SK-N-SH (cell line): ENCODE measurements at regions not wholly inside any gene's neighbourhood (a gene's known extent, or its start where the extent isn't known, plus 50 kb on each side); places are given as distances from the start of the nearest gene placed in this dataset.

Experiments used
- CTCF ChIA-PET: fragments of 300-600, 350-600 bp; formaldehyde crosslinking; extraction: SDS; loops from one replicate; lab custom pipeline; 2021; lab: Yijun Ruan, JAX
- POLR2A ChIA-PET: fragments of 350-600 bp; sonication (Branson Sonifier 250); formaldehyde crosslinking; extraction: SDS; loops from one replicate; lab custom pipeline; 2020; ENCODE audit warnings: antibody characterized with exemption, inconsistent platforms; lab: Yijun Ruan, JAX
- DNase-seq: peaks from one replicate; pipeline ENCODE4 v3.0.0; 2012
- H2AFZ ChIP-seq: fragments of 200-600 bp; sonication (generic); 2 replicates; pipeline ENCODE4 v1.8.1; 2016; ENCODE audit warnings: antibody characterized with exemption, mild to moderate bottlenecking, low read depth
- H3F3A ChIP-seq: fragments of 200-600 bp; sonication (generic); replicated peaks from 2 replicates; pipeline ENCODE3; 2016; ENCODE audit warnings: antibody characterized with exemption, mild to moderate bottlenecking; ENCODE audit not compliant: insufficient read depth
- H3K27ac ChIP-seq, 2 experiments: fragments of 200-500 bp in 1 of 2; fragments of 200-600 bp in 1 of 2; sonication (Bioruptor generic) in 1 of 2; sonication (generic), shearing (Covaris generic) in 1 of 2; 2 replicates each; pipeline versions ENCODE4 v1.5.1 to v1.6.1; 2014 to 2016; ENCODE audit warnings: low read depth in 2 of 2, inconsistent platforms in 1 of 2, low read length in 1 of 2, mild to moderate bottlenecking in 1 of 2, mixed read lengths in 1 of 2
- H3K27me3 ChIP-seq: fragments of 200-600 bp; sonication (generic), shearing (Covaris generic); 2 replicates; pipeline ENCODE4 v1.6.1; 2016; ENCODE audit warnings: mixed run types; ENCODE audit not compliant: insufficient read depth
- H3K36me3 ChIP-seq, 2 experiments: fragments of 200-500 bp in 1 of 2; fragments of 200-600 bp in 1 of 2; sonication (Bioruptor generic) in 1 of 2; sonication (generic) in 1 of 2; replicated peaks in 1 of 2; 2 replicates each; pipeline versions ENCODE3 to v1.5.1; 2014 to 2016; ENCODE audit warnings: low read length in 1 of 2, mild to moderate bottlenecking in 1 of 2; ENCODE audit not compliant: insufficient read depth in 2 of 2, control insufficient read depth in 1 of 2
- H3K4me1 ChIP-seq, 2 experiments: fragments of 200-500 bp in 1 of 2; fragments of 200-600 bp in 1 of 2; sonication (Bioruptor generic) in 1 of 2; sonication (generic), shearing (Covaris generic) in 1 of 2; 2 replicates each; pipeline versions ENCODE4 v1.5.1 to v1.6.1; 2014 to 2016; ENCODE audit warnings: low read depth in 1 of 2, low read length in 1 of 2, mixed run types in 1 of 2; ENCODE audit not compliant: insufficient read depth in 2 of 2, control insufficient read depth in 1 of 2
- H3K4me2 ChIP-seq: fragments of 200-600 bp; sonication (generic), shearing (Covaris generic); 2 replicates; pipeline ENCODE4 v1.6.1; 2017; ENCODE audit warnings: mixed run types
- H3K4me3 ChIP-seq, 2 experiments: fragments of 200-500 bp in 1 of 2; fragments of 200-600 bp in 1 of 2; sonication (Bioruptor generic) in 1 of 2; sonication (generic), shearing (Covaris generic) in 1 of 2; 2 replicates each; pipeline versions ENCODE4 v1.5.1 to v1.8.1; 2014 to 2016; ENCODE audit warnings: low read depth in 2 of 2, inconsistent platforms in 1 of 2, low read length in 1 of 2, mild to moderate bottlenecking in 1 of 2, mixed read lengths in 1 of 2, moderate library complexity in 1 of 2
- H3K79me2 ChIP-seq: fragments of 200-600 bp; sonication (generic); 2 replicates; pipeline ENCODE4 v1.8.1; 2017; ENCODE audit warnings: mild to moderate bottlenecking; ENCODE audit not compliant: insufficient read depth
- H3K9ac ChIP-seq: fragments of 200-600 bp; sonication (generic); 2 replicates; pipeline ENCODE4 v1.6.1; 2017; ENCODE audit warnings: mixed run types
- H3K9me2 ChIP-seq: fragments of 200-600 bp; sonication (generic); 2 replicates; pipeline ENCODE4 v1.6.1; 2017; ENCODE audit warnings: mixed run types
- H3K9me3 ChIP-seq: fragments of 200-600 bp; sonication (generic); 2 replicates; pipeline ENCODE4 v1.6.1; 2017; ENCODE audit warnings: mixed run types, mild to moderate bottlenecking, moderate library complexity
- H4K20me1 ChIP-seq: fragments of 200-600 bp; sonication (generic); 2 replicates; pipeline ENCODE4 v1.6.1; 2017; ENCODE audit warnings: mild to moderate bottlenecking, mixed run types; ENCODE audit not compliant: insufficient read depth
- EP300 ChIP-seq, 2 experiments: IDR thresholded peaks; 2 replicates each; pipeline versions ENCODE4 v1.4.0 to v1.6.1; 2012; ENCODE audit warnings: borderline replicate concordance in 1 of 2, low read depth in 1 of 2, low read length in 1 of 2
- FOXM1 ChIP-seq: IDR thresholded peaks from 2 replicates; pipeline ENCODE4 v1.4.0; 2012; ENCODE audit warnings: low read depth, mild to moderate bottlenecking
- GABPA ChIP-seq: IDR thresholded peaks from 2 replicates; pipeline ENCODE4 v1.4.0; 2012; ENCODE audit warnings: low read depth, mild to moderate bottlenecking
- NRF1 ChIP-seq: IDR thresholded peaks from 2 replicates; pipeline ENCODE4 v1.6.1; 2012; ENCODE audit warnings: low read depth, mild to moderate bottlenecking, low read length
- RAD21 ChIP-seq: IDR thresholded peaks from 2 replicates; pipeline ENCODE4 v1.6.1; 2012; ENCODE audit warnings: mild to moderate bottlenecking, low read length
- RFX5 ChIP-seq: IDR thresholded peaks from 2 replicates; pipeline ENCODE4 v1.6.1; 2012; ENCODE audit warnings: mild to moderate bottlenecking, improper control_type of control experiment, low read length
- RXRA ChIP-seq: IDR thresholded peaks from 2 replicates; pipeline ENCODE4 v1.4.0; 2012; ENCODE audit warnings: low read depth, mild to moderate bottlenecking, borderline replicate concordance
- SIN3A ChIP-seq: IDR thresholded peaks from 2 replicates; pipeline ENCODE4 v1.6.1; 2012; ENCODE audit warnings: low read depth, mild to moderate bottlenecking, low read length, moderate library complexity, borderline replicate concordance
- SMC3 ChIP-seq: IDR thresholded peaks from 2 replicates; pipeline ENCODE4 v1.6.1; 2012; ENCODE audit warnings: low read depth, low read length, improper control_type of control experiment
- TAF1 ChIP-seq: IDR thresholded peaks from 2 replicates; pipeline ENCODE4 v1.6.1; 2012; ENCODE audit warnings: low read depth, mild to moderate bottlenecking, low read length, moderate library complexity, borderline replicate concordance
- TCF12 ChIP-seq: IDR thresholded peaks from 2 replicates; pipeline ENCODE4 v1.4.0; 2012
- YY1 ChIP-seq: IDR thresholded peaks from 2 replicates; pipeline ENCODE4 v1.4.0; 2012; ENCODE audit warnings: low read depth, mild to moderate bottlenecking
- WGBS: methylation state at CpG from one replicate; pipeline ENCODE4 v1.1.6; 2017; ENCODE audit warnings: low lambda C conversion rate; 5-methylcytosine and 5-hydroxymethylcytosine counted together
- TF ChIP-seq, protein P1 (sequence below): IDR thresholded peaks from 2 replicates; pipeline ENCODE4 v1.6.1; 2012; ENCODE audit warnings: mild to moderate bottlenecking, low read depth, low read length, moderate library complexity
- TF ChIP-seq, protein P2 (sequence below): IDR thresholded peaks from 2 replicates; pipeline ENCODE4 v1.4.0; 2012; ENCODE audit warnings: low read depth, borderline replicate concordance

DNA sequence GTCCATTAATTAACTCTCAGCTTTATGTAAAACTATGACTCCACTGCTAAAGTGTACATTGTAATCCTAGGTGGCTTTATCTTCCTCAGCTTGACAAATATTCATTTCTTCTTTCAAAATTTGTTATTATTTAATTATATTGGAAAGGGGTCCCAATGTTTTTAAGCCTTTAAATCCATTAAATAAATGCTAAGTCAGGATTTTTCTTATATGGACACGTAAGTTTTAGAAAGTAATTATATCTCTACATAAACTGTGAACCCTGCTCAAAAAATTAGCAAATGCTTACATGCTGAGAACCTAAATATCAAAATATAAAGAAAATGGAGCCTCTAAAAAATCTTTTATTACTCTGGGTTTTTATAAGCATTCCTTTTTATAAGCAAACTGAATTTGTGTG, 78.2 kb upstream of the MIR17HG start:
- no peak overlapping the region for H3K4me2 ChIP-seq
- no peaks in the 10 kb centered on the region for H3K36me3 ChIP-seq
- H3K9ac ChIP-seq: no peak overlapping the region
- no peak overlapping the region for H2AFZ ChIP-seq
- H3K27me3 ChIP-seq: no peaks in the 10 kb centered on the region
- no peaks in the 10 kb centered on the region for H4K20me1 ChIP-seq
- no peak for TF ChIP-seq NRF1
- TF ChIP-seq YY1: no peak
- TF ChIP-seq, protein P1, sequence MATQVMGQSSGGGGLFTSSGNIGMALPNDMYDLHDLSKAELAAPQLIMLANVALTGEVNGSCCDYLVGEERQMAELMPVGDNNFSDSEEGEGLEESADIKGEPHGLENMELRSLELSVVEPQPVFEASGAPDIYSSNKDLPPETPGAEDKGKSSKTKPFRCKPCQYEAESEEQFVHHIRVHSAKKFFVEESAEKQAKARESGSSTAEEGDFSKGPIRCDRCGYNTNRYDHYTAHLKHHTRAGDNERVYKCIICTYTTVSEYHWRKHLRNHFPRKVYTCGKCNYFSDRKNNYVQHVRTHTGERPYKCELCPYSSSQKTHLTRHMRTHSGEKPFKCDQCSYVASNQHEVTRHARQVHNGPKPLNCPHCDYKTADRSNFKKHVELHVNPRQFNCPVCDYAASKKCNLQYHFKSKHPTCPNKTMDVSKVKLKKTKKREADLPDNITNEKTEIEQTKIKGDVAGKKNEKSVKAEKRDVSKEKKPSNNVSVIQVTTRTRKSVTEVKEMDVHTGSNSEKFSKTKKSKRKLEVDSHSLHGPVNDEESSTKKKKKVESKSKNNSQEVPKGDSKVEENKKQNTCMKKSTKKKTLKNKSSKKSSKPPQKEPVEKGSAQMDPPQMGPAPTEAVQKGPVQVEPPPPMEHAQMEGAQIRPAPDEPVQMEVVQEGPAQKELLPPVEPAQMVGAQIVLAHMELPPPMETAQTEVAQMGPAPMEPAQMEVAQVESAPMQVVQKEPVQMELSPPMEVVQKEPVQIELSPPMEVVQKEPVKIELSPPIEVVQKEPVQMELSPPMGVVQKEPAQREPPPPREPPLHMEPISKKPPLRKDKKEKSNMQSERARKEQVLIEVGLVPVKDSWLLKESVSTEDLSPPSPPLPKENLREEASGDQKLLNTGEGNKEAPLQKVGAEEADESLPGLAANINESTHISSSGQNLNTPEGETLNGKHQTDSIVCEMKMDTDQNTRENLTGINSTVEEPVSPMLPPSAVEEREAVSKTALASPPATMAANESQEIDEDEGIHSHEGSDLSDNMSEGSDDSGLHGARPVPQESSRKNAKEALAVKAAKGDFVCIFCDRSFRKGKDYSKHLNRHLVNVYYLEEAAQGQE: no peak
- TF ChIP-seq TAF1: no peak
- TF ChIP-seq RXRA: no peak
- no peak for TF ChIP-seq SIN3A
- TF ChIP-seq, all 33 proteins: peak for 0
- Histone ChIP-seq H3K4me1 (no peaks in the 10 kb centered on the region), H3K9me2 (no peaks in the 10 kb centered on the region), H3K4me3 (no peak overlapping the region), H3K9me3 (no peaks in the 10 kb centered on the region), H3K79me2 (no peaks in the 10 kb centered on the region), H3F3A (no peaks in the 10 kb centered on the region), H3K27ac (no peak overlapping the region)
- DNase-seq: no peak
- CTCF ChIA-PET: interaction anchor here (0.5 kb wide), 1 partner anchor 281 kb away, joined by 3 read pairs; no protein-coding TSS in a partner anchor
- WGBS: 53% methylated on average over 1 of the region's 1 CpG
- POLR2A ChIA-PET: no interaction called here

DNA sequence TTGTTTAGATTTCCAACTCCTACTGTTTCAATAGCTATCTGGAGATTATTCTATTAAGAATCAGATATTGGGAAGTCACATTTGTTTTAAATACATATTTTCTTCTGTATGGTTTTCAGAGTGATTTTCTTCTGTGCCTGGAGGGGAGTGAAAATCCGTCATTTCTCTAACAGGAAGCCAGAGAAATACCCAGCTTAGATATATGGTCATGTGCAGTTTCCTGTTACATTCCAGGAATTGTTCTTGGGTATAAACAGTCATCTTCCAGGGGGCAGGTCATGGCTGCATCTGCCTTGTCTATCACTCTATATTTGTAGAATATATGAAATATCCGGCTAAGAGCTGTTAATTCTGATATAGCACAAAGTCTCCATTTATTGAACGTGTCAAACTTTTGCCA, 77.5 kb upstream of the MIR17HG start:
- Histone ChIP-seq H3K4me2 (no peak overlapping the region), H3K9me3 (no peaks in the 10 kb centered on the region), H3F3A (no peaks in the 10 kb centered on the region), H2AFZ (no peak overlapping the region), H3K27me3 (no peaks in the 10 kb centered on the region), H3K4me1 (no peaks in the 10 kb centered on the region), H3K9ac (no peak overlapping the region), H3K36me3 (no peaks in the 10 kb centered on the region), H3K79me2 (no peaks in the 10 kb centered on the region), H3K4me3 (no peak overlapping the region), H4K20me1 (no peaks in the 10 kb centered on the region), H3K9me2 (no peaks in the 10 kb centered on the region), H3K27ac (no peak overlapping the region)
- no peak for TF ChIP-seq RAD21
- TF ChIP-seq FOXM1: no peak
- TF ChIP-seq RFX5: no peak
- TF ChIP-seq EP300 (IDR thresholded peaks at IDR 0.05; ENCODE audit: borderline replicate concordance in 1 of 2, low read depth in 1 of 2, low read length in 1 of 2): no peak
- TF ChIP-seq TCF12: no peak
- TF ChIP-seq, protein P2, sequence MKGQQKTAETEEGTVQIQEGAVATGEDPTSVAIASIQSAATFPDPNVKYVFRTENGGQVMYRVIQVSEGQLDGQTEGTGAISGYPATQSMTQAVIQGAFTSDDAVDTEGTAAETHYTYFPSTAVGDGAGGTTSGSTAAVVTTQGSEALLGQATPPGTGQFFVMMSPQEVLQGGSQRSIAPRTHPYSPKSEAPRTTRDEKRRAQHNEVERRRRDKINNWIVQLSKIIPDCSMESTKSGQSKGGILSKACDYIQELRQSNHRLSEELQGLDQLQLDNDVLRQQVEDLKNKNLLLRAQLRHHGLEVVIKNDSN: no peak
- no peak for TF ChIP-seq SIN3A
- TF ChIP-seq GABPA: no peak
- TF ChIP-seq SMC3: no peak
- WGBS: 48% methylated on average over 3 of the region's 3 CpGs
- CTCF ChIA-PET: interaction anchor here (0.9 kb wide), 1 partner anchor 16 kb away, joined by 4 read pairs; no protein-coding TSS in a partner anchor
- POLR2A ChIA-PET: no interaction called here
- DNase-seq: no peak
